Liver (tissue), 8 donors: ENCODE measurements at regions not wholly inside any gene's neighbourhood (a gene's known extent, or its start where the extent isn't known, plus 50 kb on each side); places are given as distances from the start of the nearest gene placed in this dataset.

Experiments used
- DNase-seq: peaks from one replicate; pipeline ENCODE4 v3.0.0-alpha.2; 2017; ENCODE audit warnings: low spot score
- H3K27ac ChIP-seq, 2 donors: one replicate each; pipeline ENCODE4 v1.7.0; 2013; ENCODE audit warnings: inconsistent platforms in 2 of 2, low read length in 2 of 2, control low read depth in 1 of 2, low read depth in 1 of 2, mild to moderate bottlenecking in 1 of 2
- H3K27me3 ChIP-seq, 4 donors: one replicate each; pipeline versions ENCODE4 v1.6.1 to v1.7.0; 2013; ENCODE audit warnings: low read length in 3 of 4, inconsistent platforms in 1 of 4, mild to moderate bottlenecking in 1 of 4, moderate library complexity in 1 of 4; ENCODE audit not compliant: control insufficient read depth in 4 of 4, insufficient read depth in 4 of 4
- H3K36me3 ChIP-seq, 4 donors: one replicate each; pipeline versions ENCODE4 v1.6.1 to v1.7.0; 2013; ENCODE audit warnings: low read length in 3 of 4, mild to moderate bottlenecking in 3 of 4, low read depth in 1 of 4, moderate library complexity in 1 of 4; ENCODE audit not compliant: control insufficient read depth in 4 of 4, insufficient read depth in 3 of 4
- H3K4me1 ChIP-seq, 4 donors: one replicate each; pipeline versions ENCODE4 v1.6.1 to v1.7.0; 2013; ENCODE audit warnings: low read length in 3 of 4, mild to moderate bottlenecking in 3 of 4, moderate library complexity in 1 of 4; ENCODE audit not compliant: control insufficient read depth in 4 of 4, insufficient read depth in 4 of 4
- H3K4me3 ChIP-seq, 3 donors: one replicate each; pipeline versions ENCODE4 v1.6.1 to v1.7.0; 2013; ENCODE audit warnings: low read length in 3 of 3, control low read depth in 1 of 3, low read depth in 1 of 3, mild to moderate bottlenecking in 1 of 3
- H3K9ac ChIP-seq, 2 donors: one replicate each; pipeline ENCODE4 v1.7.0; 2013; ENCODE audit warnings: low read length in 2 of 2, mild to moderate bottlenecking in 2 of 2, moderate library complexity in 2 of 2, control low read depth in 1 of 2, low read depth in 1 of 2
- H3K9me3 ChIP-seq, 4 donors: one replicate each; pipeline versions ENCODE4 v1.6.1 to v1.7.0; 2013; ENCODE audit warnings: low read length in 3 of 4; ENCODE audit not compliant: control insufficient read depth in 4 of 4
- EGR1 ChIP-seq, 2 donors: IDR thresholded peaks; 2 replicates each; pipeline ENCODE4 v1.6.1; 2016 to 2018; ENCODE audit warnings: antibody characterized with exemption in 2 of 2, low read depth in 2 of 2
- FOXA1 ChIP-seq: IDR thresholded peaks from 2 replicates; pipeline ENCODE4 v1.6.1; 2016; ENCODE audit warnings: antibody characterized with exemption
- FOXA2 ChIP-seq: IDR thresholded peaks from 2 replicates; pipeline ENCODE4 v1.6.1; 2016; ENCODE audit warnings: antibody characterized with exemption
- GABPA ChIP-seq, 2 donors: IDR thresholded peaks in 1 of 2; conservative IDR thresholded peaks in 1 of 2; 2 replicates each; pipeline ENCODE4 v1.6.1; 2016; ENCODE audit warnings: antibody characterized with exemption in 2 of 2, mild to moderate bottlenecking in 1 of 2, moderate library complexity in 1 of 2
- HNF4A ChIP-seq, 2 donors: conservative IDR thresholded peaks; 2 replicates each; pipeline ENCODE4 v1.6.1; 2016; ENCODE audit warnings: antibody characterized with exemption in 2 of 2, mild to moderate bottlenecking in 2 of 2
- HNF4G ChIP-seq: IDR thresholded peaks from 2 replicates; pipeline ENCODE4 v1.6.1; 2016; ENCODE audit warnings: antibody characterized with exemption
- JUND ChIP-seq, 2 donors: IDR thresholded peaks; 2 replicates each; pipeline ENCODE4 v1.6.1; 2016; ENCODE audit warnings: antibody characterized with exemption in 2 of 2
- NR2F2 ChIP-seq: IDR thresholded peaks from 2 replicates; pipeline ENCODE4 v1.6.1; 2016; ENCODE audit warnings: antibody characterized with exemption
- RAD21 ChIP-seq, 2 donors: IDR thresholded peaks; 2 replicates each; pipeline ENCODE4 v1.6.1; 2016; ENCODE audit warnings: antibody characterized with exemption in 2 of 2, mild to moderate bottlenecking in 2 of 2
- RXRA ChIP-seq, 2 donors: IDR thresholded peaks; 2 replicates each; pipeline ENCODE4 v1.6.1; 2017 to 2018; ENCODE audit warnings: antibody characterized with exemption in 2 of 2, mild to moderate bottlenecking in 1 of 2
- TAF1 ChIP-seq: conservative IDR thresholded peaks from 2 replicates; pipeline ENCODE4 v1.6.1; 2016; ENCODE audit warnings: antibody characterized with exemption, mild to moderate bottlenecking
- YY1 ChIP-seq: IDR thresholded peaks from 2 replicates; pipeline ENCODE4 v1.6.1; 2016; ENCODE audit warnings: antibody characterized with exemption, mild to moderate bottlenecking
- WGBS: extraction: QIAGEN DNeasy Blood & Tissue Kit; methylation state at CpG from one replicate; pipeline ENCODE4 v1.1.7; 2013; 5-methylcytosine and 5-hydroxymethylcytosine counted together
- TF ChIP-seq, protein P1 (sequence below): IDR thresholded peaks from 2 replicates; pipeline ENCODE4 v1.6.1; 2016; ENCODE audit warnings: antibody characterized with exemption
- TF ChIP-seq, protein P2 (sequence below): IDR thresholded peaks from 2 replicates; pipeline ENCODE4 v1.6.1; 2016; ENCODE audit warnings: antibody characterized with exemption
- TF ChIP-seq, protein P3 (sequence below): IDR thresholded peaks from 2 replicates; pipeline ENCODE4 v1.6.1; 2016; ENCODE audit warnings: antibody characterized with exemption, mild to moderate bottlenecking
- TF ChIP-seq, protein P4 (sequence below): IDR thresholded peaks from 2 replicates; pipeline ENCODE4 v1.6.1; 2016; ENCODE audit warnings: antibody characterized with exemption
- TF ChIP-seq, protein P5 (sequence below): fragments of 150-350 bp; IDR thresholded peaks from 2 replicates; pipeline ENCODE4 v1.5.1; 2017; ENCODE audit warnings: improper control_type of control experiment, low read depth, low read length; ENCODE audit not compliant: missing input control
- donor health status: healthy.
- donor health status: healthy.
- donor health status: healthy.
- donor health status: healthy.
- donor health status: healthy.

DNA sequence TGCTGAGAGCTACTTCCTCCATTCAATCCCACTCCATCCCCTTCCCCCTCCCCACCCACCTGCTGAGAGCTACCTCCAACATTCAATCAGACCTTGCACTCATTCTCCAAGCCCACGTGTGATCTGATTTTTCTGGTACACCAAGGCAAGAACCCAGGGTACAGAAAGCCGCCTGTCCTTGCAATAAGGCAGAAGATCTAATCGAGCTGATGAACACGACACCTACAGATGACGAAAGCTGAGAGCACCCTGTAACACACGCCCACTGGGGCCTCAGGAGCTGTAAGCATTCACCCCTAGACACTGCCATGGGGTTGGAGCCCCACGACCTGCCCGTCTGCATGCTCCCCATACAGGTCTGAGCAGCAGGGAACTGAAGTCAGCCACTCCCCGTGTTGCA, 58.3 kb downstream of the TRIML1 start:
- H3K4me3 ChIP-seq, result no peak overlapping the region
- peaks cover 0 to 4% (median 0%) of the 10 kb centered on the region in 4 donors for H3K9me3 ChIP-seq
- no peaks in the 10 kb centered on the region for H3K4me1 ChIP-seq
- 81% methylated on average over 9 of the region's 9 CpGs for WGBS
- no peak overlapping the region for H3K27ac ChIP-seq
- no peaks in the 10 kb centered on the region for H3K36me3 ChIP-seq
- TF ChIP-seq HNF4G, result no peak
- no peak for TF ChIP-seq YY1
- TF ChIP-seq NR2F2, result no peak
- TF ChIP-seq, protein P1, sequence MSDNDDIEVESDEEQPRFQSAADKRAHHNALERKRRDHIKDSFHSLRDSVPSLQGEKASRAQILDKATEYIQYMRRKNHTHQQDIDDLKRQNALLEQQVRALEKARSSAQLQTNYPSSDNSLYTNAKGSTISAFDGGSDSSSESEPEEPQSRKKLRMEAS, result no peak
- no peak for TF ChIP-seq EGR1 (IDR thresholded peaks at IDR 0.05; ENCODE audit: low read depth in 2 of 2)
- TF ChIP-seq RXRA (IDR thresholded peaks at IDR 0.05), result no peak
- no peak for TF ChIP-seq FOXA1
- no peak for TF ChIP-seq FOXA2
- TF ChIP-seq JUND (IDR thresholded peaks at IDR 0.05), result no peak
- TF ChIP-seq RAD21 (IDR thresholded peaks at IDR 0.05), result no peak
- TF ChIP-seq, protein P2, sequence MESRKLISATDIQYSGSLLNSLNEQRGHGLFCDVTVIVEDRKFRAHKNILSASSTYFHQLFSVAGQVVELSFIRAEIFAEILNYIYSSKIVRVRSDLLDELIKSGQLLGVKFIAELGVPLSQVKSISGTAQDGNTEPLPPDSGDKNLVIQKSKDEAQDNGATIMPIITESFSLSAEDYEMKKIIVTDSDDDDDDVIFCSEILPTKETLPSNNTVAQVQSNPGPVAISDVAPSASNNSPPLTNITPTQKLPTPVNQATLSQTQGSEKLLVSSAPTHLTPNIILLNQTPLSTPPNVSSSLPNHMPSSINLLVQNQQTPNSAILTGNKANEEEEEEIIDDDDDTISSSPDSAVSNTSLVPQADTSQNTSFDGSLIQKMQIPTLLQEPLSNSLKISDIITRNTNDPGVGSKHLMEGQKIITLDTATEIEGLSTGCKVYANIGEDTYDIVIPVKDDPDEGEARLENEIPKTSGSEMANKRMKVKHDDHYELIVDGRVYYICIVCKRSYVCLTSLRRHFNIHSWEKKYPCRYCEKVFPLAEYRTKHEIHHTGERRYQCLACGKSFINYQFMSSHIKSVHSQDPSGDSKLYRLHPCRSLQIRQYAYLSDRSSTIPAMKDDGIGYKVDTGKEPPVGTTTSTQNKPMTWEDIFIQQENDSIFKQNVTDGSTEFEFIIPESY, result no peak
- no peak for TF ChIP-seq TAF1
- TF ChIP-seq, protein P3, sequence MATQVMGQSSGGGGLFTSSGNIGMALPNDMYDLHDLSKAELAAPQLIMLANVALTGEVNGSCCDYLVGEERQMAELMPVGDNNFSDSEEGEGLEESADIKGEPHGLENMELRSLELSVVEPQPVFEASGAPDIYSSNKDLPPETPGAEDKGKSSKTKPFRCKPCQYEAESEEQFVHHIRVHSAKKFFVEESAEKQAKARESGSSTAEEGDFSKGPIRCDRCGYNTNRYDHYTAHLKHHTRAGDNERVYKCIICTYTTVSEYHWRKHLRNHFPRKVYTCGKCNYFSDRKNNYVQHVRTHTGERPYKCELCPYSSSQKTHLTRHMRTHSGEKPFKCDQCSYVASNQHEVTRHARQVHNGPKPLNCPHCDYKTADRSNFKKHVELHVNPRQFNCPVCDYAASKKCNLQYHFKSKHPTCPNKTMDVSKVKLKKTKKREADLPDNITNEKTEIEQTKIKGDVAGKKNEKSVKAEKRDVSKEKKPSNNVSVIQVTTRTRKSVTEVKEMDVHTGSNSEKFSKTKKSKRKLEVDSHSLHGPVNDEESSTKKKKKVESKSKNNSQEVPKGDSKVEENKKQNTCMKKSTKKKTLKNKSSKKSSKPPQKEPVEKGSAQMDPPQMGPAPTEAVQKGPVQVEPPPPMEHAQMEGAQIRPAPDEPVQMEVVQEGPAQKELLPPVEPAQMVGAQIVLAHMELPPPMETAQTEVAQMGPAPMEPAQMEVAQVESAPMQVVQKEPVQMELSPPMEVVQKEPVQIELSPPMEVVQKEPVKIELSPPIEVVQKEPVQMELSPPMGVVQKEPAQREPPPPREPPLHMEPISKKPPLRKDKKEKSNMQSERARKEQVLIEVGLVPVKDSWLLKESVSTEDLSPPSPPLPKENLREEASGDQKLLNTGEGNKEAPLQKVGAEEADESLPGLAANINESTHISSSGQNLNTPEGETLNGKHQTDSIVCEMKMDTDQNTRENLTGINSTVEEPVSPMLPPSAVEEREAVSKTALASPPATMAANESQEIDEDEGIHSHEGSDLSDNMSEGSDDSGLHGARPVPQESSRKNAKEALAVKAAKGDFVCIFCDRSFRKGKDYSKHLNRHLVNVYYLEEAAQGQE, result no peak
- TF ChIP-seq, protein P4, sequence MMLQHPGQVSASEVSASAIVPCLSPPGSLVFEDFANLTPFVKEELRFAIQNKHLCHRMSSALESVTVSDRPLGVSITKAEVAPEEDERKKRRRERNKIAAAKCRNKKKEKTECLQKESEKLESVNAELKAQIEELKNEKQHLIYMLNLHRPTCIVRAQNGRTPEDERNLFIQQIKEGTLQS, result no peak
- no peak for TF ChIP-seq GABPA (IDR thresholded peaks at IDR 0.05 in 1 of 2, conservative IDR thresholded peaks at IDR 0.05 in 1 of 2)
- TF ChIP-seq, protein P5, sequence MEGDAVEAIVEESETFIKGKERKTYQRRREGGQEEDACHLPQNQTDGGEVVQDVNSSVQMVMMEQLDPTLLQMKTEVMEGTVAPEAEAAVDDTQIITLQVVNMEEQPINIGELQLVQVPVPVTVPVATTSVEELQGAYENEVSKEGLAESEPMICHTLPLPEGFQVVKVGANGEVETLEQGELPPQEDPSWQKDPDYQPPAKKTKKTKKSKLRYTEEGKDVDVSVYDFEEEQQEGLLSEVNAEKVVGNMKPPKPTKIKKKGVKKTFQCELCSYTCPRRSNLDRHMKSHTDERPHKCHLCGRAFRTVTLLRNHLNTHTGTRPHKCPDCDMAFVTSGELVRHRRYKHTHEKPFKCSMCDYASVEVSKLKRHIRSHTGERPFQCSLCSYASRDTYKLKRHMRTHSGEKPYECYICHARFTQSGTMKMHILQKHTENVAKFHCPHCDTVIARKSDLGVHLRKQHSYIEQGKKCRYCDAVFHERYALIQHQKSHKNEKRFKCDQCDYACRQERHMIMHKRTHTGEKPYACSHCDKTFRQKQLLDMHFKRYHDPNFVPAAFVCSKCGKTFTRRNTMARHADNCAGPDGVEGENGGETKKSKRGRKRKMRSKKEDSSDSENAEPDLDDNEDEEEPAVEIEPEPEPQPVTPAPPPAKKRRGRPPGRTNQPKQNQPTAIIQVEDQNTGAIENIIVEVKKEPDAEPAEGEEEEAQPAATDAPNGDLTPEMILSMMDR, result no peak
- no peak for TF ChIP-seq HNF4A (conservative IDR thresholded peaks at IDR 0.05)
- DNase-seq, result no peak
- no peak overlapping the region for H3K9ac ChIP-seq
- H3K27me3 ChIP-seq, result no peaks in the 10 kb centered on the region
